ENCODE measurements at regions not wholly inside any gene's neighbourhood (a gene's known extent, or its start where the extent isn't known, plus 50 kb on each side); places are given as distances from the start of the nearest gene placed in this dataset.

GRCh38 chr4:31068257-31069075 lies 348.3 kb downstream of the PCDH7 start:
- no peak for FAIRE-seq

- no peak for FAIRE-seq
Measured at GRCh38 chr4:31069151-31069550, 349.0 kb downstream of the PCDH7 start.

GRCh38 chr4:31071508-31072486 lies 351.6 kb downstream of the PCDH7 start:
- FAIRE-seq: no peak

GRCh38 chr4:31075969-31076368 lies 355.8 kb downstream of the PCDH7 start:
- FAIRE-seq: no peak

- no peak for FAIRE-seq
Measured at GRCh38 chr4:31078661-31079060, 358.5 kb downstream of the PCDH7 start.

GRCh38 chr4:31080887-31081286 lies 360.7 kb downstream of the PCDH7 start:
- peak; percentile 87 for FAIRE-seq

GRCh38 chr4:31081366-31081765 lies 361.2 kb downstream of the PCDH7 start:
- FAIRE-seq: no peak

- FAIRE-seq: no peak
Measured at GRCh38 chr4:31083456-31083855, 363.3 kb downstream of the PCDH7 start.

- no peak for FAIRE-seq
Measured at GRCh38 chr4:31084806-31085416, 364.7 kb downstream of the PCDH7 start.

- FAIRE-seq: no peak
Measured at GRCh38 chr4:31085689-31086088, 365.5 kb downstream of the PCDH7 start.

GRCh38 chr4:31086756-31087330 lies 366.7 kb downstream of the PCDH7 start:
- no peak for FAIRE-seq

GRCh38 chr4:31088600-31089230 lies 368.5 kb downstream of the PCDH7 start:
- FAIRE-seq: peak; percentile 33

- FAIRE-seq: no peak
Measured at GRCh38 chr4:31089815-31090214, 369.6 kb downstream of the PCDH7 start.

GRCh38 chr4:31094474-31094873 lies 374.3 kb downstream of the PCDH7 start:
- FAIRE-seq: no peak

GRCh38 chr4:31097999-31098398 lies 377.8 kb downstream of the PCDH7 start:
- no peak for FAIRE-seq

- FAIRE-seq: no peak
Measured at GRCh38 chr4:31100536-31100935, 380.4 kb downstream of the PCDH7 start.

- no peak for FAIRE-seq
Measured at GRCh38 chr4:31104043-31104442, 383.9 kb downstream of the PCDH7 start.

GRCh38 chr4:31104577-31104976 lies 384.4 kb downstream of the PCDH7 start:
- FAIRE-seq: no peak

GRCh38 chr4:31106419-31106818 lies 386.2 kb downstream of the PCDH7 start:
- no peak for FAIRE-seq

GRCh38 chr4:31107362-31107761 lies 387.2 kb downstream of the PCDH7 start:
- no peak for FAIRE-seq

GRCh38 chr4:31108762-31109161 lies 388.6 kb downstream of the PCDH7 start:
- no peak for FAIRE-seq

- no peak for FAIRE-seq
Measured at GRCh38 chr4:31111790-31112189, 391.6 kb downstream of the PCDH7 start.

Data from endometrium (tissue), 2 donors.